ENCODE measurements at regions not wholly inside any gene's neighbourhood (a gene's known extent, or its start where the extent isn't known, plus 50 kb on each side); places are given as distances from the start of the nearest gene placed in this dataset.

GRCh38 chr7:47188136-47188535 lies 393.8 kb downstream of the TNS3 start:
- Histone ChIP-seq H3K9me3 (ENCODE audit: control insufficient read depth in 4 of 4, low read length in 3 of 4) (no peaks in the 10 kb centered on the region), H3K9ac (ENCODE audit: low read depth in 1 of 2, low read length in 2 of 2) (no peak overlapping the region), H3K27ac (ENCODE audit: low read depth in 1 of 2, low read length in 2 of 2) (no peak overlapping the region), H3K36me3 (ENCODE audit: control insufficient read depth in 4 of 4, insufficient read depth in 3 of 4, low read depth in 1 of 4, low read length in 3 of 4) (no peaks in the 10 kb centered on the region), H3K4me3 (ENCODE audit: low read depth in 1 of 3, low read length in 3 of 3) (no peak overlapping the region), H3K27me3 (ENCODE audit: control insufficient read depth in 4 of 4, insufficient read depth in 4 of 4, low read length in 3 of 4) (no peaks in the 10 kb centered on the region), H3K4me1 (ENCODE audit: control insufficient read depth in 4 of 4, insufficient read depth in 4 of 4, low read length in 3 of 4) (peaks cover 0 to 8% (median 7%) of the 10 kb centered on the region in 4 donors)
- DNase-seq (ENCODE audit: low spot score): no peak
- 85% methylated on average over 3 of the region's 3 CpGs for WGBS
- no peak for TF ChIP-seq RAD21 (IDR thresholded peaks at IDR 0.05)
- no peak for TF ChIP-seq ZBTB33 (IDR thresholded peaks at IDR 0.05)
- no peak for TF ChIP-seq SP1 (IDR thresholded peaks at IDR 0.05)
- no peak for TF ChIP-seq ATF3 (IDR thresholded peaks at IDR 0.05)
- no peak for TF ChIP-seq CTCF (IDR thresholded peaks at IDR 0.05; ENCODE audit: low read depth, low read length, missing input control)
- no peak for TF ChIP-seq FOXA1 (IDR thresholded peaks at IDR 0.05)
- TF ChIP-seq NR2F2 (IDR thresholded peaks at IDR 0.05): no peak
- TF ChIP-seq HNF4G (IDR thresholded peaks at IDR 0.05): no peak
- no peak for TF ChIP-seq YY1 (IDR thresholded peaks at IDR 0.05)
- no peak for TF ChIP-seq HNF4A (conservative IDR thresholded peaks at IDR 0.05)
- TF ChIP-seq, protein P1, sequence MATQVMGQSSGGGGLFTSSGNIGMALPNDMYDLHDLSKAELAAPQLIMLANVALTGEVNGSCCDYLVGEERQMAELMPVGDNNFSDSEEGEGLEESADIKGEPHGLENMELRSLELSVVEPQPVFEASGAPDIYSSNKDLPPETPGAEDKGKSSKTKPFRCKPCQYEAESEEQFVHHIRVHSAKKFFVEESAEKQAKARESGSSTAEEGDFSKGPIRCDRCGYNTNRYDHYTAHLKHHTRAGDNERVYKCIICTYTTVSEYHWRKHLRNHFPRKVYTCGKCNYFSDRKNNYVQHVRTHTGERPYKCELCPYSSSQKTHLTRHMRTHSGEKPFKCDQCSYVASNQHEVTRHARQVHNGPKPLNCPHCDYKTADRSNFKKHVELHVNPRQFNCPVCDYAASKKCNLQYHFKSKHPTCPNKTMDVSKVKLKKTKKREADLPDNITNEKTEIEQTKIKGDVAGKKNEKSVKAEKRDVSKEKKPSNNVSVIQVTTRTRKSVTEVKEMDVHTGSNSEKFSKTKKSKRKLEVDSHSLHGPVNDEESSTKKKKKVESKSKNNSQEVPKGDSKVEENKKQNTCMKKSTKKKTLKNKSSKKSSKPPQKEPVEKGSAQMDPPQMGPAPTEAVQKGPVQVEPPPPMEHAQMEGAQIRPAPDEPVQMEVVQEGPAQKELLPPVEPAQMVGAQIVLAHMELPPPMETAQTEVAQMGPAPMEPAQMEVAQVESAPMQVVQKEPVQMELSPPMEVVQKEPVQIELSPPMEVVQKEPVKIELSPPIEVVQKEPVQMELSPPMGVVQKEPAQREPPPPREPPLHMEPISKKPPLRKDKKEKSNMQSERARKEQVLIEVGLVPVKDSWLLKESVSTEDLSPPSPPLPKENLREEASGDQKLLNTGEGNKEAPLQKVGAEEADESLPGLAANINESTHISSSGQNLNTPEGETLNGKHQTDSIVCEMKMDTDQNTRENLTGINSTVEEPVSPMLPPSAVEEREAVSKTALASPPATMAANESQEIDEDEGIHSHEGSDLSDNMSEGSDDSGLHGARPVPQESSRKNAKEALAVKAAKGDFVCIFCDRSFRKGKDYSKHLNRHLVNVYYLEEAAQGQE (IDR thresholded peaks at IDR 0.05): no peak
- TF ChIP-seq GABPA (IDR thresholded peaks at IDR 0.05 in 1 of 2, conservative IDR thresholded peaks at IDR 0.05 in 1 of 2): no peak
- TF ChIP-seq, protein P2, sequence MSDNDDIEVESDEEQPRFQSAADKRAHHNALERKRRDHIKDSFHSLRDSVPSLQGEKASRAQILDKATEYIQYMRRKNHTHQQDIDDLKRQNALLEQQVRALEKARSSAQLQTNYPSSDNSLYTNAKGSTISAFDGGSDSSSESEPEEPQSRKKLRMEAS (IDR thresholded peaks at IDR 0.05): no peak
- TF ChIP-seq TAF1 (conservative IDR thresholded peaks at IDR 0.05): no peak
- no peak for TF ChIP-seq EGR1 (IDR thresholded peaks at IDR 0.05; ENCODE audit: low read depth in 2 of 2)
- TF ChIP-seq RXRA (IDR thresholded peaks at IDR 0.05): no peak

DNA sequence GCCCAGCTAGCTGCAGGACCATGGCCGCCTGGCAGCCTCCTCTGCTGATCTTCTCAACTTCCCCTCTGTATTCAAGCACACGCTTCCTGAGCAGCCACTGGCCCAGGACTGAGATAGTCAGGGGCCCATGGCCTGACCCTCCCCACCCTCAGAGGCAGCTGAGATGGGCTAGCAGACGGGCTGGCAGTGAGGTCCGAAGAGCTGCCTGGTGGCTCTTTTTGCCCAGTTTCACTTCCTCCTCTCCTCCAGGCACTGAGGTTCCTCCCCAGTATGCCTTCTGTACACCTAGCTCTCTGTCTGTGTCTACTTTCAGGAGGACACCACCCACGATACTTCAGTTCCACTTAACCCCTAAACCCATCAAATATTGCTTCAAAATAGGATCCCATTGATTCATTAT lies 395.6 kb downstream of the TNS3 start:
- Histone ChIP-seq H3K4me1 (ENCODE audit: control insufficient read depth in 4 of 4, insufficient read depth in 4 of 4, low read length in 3 of 4) (peaks cover 3 to 25% (median 22%) of the 10 kb centered on the region in 4 donors), H3K27me3 (ENCODE audit: control insufficient read depth in 4 of 4, insufficient read depth in 4 of 4, low read length in 3 of 4) (no peaks in the 10 kb centered on the region), H3K27ac (ENCODE audit: low read depth in 1 of 2, low read length in 2 of 2) (no peak overlapping the region), H3K36me3 (ENCODE audit: control insufficient read depth in 4 of 4, insufficient read depth in 3 of 4, low read depth in 1 of 4, low read length in 3 of 4) (no peaks in the 10 kb centered on the region), H3K9ac (ENCODE audit: low read depth in 1 of 2, low read length in 2 of 2) (no peak overlapping the region), H3K4me3 (ENCODE audit: low read depth in 1 of 3, low read length in 3 of 3) (no peak overlapping the region), H3K9me3 (ENCODE audit: control insufficient read depth in 4 of 4, low read length in 3 of 4) (no peaks in the 10 kb centered on the region)
- DNase-seq (ENCODE audit: low spot score): no peak
- WGBS: 86% methylated on average over 5 of the region's 5 CpGs
- TF ChIP-seq EGR1 (IDR thresholded peaks at IDR 0.05; ENCODE audit: low read depth in 2 of 2) (no peak), TAF1 (conservative IDR thresholded peaks at IDR 0.05) (no peak), SP1 (IDR thresholded peaks at IDR 0.05) (no peak), ATF3 (IDR thresholded peaks at IDR 0.05) (no peak), RXRA (IDR thresholded peaks at IDR 0.05) (no peak), YY1 (IDR thresholded peaks at IDR 0.05) (no peak), NR2F2 (IDR thresholded peaks at IDR 0.05) (no peak), GABPA (IDR thresholded peaks at IDR 0.05 in 1 of 2, conservative IDR thresholded peaks at IDR 0.05 in 1 of 2) (no peak), HNF4A (conservative IDR thresholded peaks at IDR 0.05) (no peak), CTCF (IDR thresholded peaks at IDR 0.05; ENCODE audit: low read depth, low read length, missing input control) (no peak)
- TF ChIP-seq, protein P1 (IDR thresholded peaks at IDR 0.05): no peak
- TF ChIP-seq, protein P2 (IDR thresholded peaks at IDR 0.05): no peak

Measured in liver (tissue), 8 donors.